ENCODE measurements at regions not wholly inside any gene's neighbourhood (a gene's known extent, or its start where the extent isn't known, plus 50 kb on each side); places are given as distances from the start of the nearest gene placed in this dataset.
"Not testable (repeated sequence)": the region's sequence is repeated elsewhere in the genome, so short reads cannot be mapped to it uniquely, and the experiment has no call there.

GRCh38 chr11:91005458-91005857 lies 782.6 kb upstream of the CHORDC1 start:
- Mint-ChIP-seq H3K4me3 (ENCODE audit: low read depth) (no peak overlapping the region), H3K9me3 (peaks cover 55% of the 10 kb centered on the region), H3K36me3 (ENCODE audit: low read depth) (no peaks in the 10 kb centered on the region), H3K27me3 (ENCODE audit: low read depth) (no peaks in the 10 kb centered on the region), H3K4me1 (ENCODE audit: low read depth) (no peaks in the 10 kb centered on the region), H3K27ac (no peak overlapping the region)
- no peak for DNase-seq (ENCODE audit: low spot score)
- intact Hi-C loops (cut with micrococcal nuclease): no loop called here

DNA sequence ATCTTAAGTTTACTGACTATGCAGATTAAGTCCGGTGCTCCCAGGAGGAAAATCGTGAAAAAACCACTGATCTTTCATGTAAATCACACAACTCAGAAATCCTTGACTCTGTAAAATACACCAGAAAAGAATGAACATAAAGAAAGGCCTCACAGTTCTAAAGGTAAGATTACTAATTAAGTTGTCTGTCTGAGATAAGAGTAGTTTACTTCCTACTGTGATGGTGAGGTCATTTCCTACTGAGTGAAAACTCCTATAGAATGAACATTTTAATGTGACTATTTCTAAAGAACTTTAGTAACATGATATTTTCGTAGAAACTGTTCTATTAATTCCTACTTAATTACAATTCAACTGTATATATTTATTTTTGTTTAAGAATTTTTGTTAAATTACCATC lies 774.4 kb upstream of the CHORDC1 start:
- H3K9me3 Mint-ChIP-seq: peaks cover 34% of the 10 kb centered on the region
- no peak overlapping the region for H3K4me3 Mint-ChIP-seq (ENCODE audit: low read depth)
- DNase-seq (ENCODE audit: low spot score): no peak
- H3K27me3 Mint-ChIP-seq (ENCODE audit: low read depth): no peaks in the 10 kb centered on the region
- no peaks in the 10 kb centered on the region for H3K36me3 Mint-ChIP-seq (ENCODE audit: low read depth)
- no peaks in the 10 kb centered on the region for H3K4me1 Mint-ChIP-seq (ENCODE audit: low read depth)
- intact Hi-C loops (cut with micrococcal nuclease): no loop called here
- H3K27ac Mint-ChIP-seq: no peak overlapping the region

- H3K4me1 Mint-ChIP-seq (ENCODE audit: low read depth); H3K4me3 Mint-ChIP-seq (ENCODE audit: low read depth); intact Hi-C loops (cut with micrococcal nuclease); H3K36me3 Mint-ChIP-seq (ENCODE audit: low read depth); H3K27me3 Mint-ChIP-seq (ENCODE audit: low read depth); DNase-seq (ENCODE audit: low spot score); H3K27ac Mint-ChIP-seq: not testable (repeated sequence)
- H3K9me3 Mint-ChIP-seq: peaks cover 18% of the 10 kb centered on the region
Observed at GRCh38 chr11:90972159-90972558, 749.3 kb upstream of the CHORDC1 start.

DNA sequence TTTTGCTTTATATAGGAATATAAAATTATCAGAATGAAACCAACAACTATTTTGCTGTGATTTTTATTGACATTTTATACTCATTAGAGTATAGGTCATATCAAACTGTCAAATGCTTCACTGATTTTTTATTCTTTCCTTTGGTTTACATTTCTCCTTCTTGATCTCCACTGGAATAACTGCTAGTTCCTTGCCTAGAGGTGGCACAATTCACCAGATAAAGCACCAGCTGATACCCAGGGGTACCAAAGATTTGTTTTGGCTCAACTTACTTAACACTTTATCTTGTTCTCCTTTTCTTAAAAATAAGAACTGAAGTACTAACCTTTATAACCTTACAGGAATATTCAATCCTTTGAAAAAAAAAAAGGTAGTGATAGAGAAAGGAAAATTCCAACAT lies 725.1 kb upstream of the CHORDC1 start:
- Mint-ChIP-seq H3K9me3 (peaks cover 11% of the 10 kb centered on the region), H3K27ac (no peak overlapping the region), H3K4me1 (ENCODE audit: low read depth) (no peaks in the 10 kb centered on the region), H3K4me3 (ENCODE audit: low read depth) (no peak overlapping the region), H3K27me3 (ENCODE audit: low read depth) (no peaks in the 10 kb centered on the region), H3K36me3 (ENCODE audit: low read depth) (no peaks in the 10 kb centered on the region)
- intact Hi-C loops (cut with micrococcal nuclease): no loop called here
- DNase-seq (ENCODE audit: low spot score): no peak

DNA sequence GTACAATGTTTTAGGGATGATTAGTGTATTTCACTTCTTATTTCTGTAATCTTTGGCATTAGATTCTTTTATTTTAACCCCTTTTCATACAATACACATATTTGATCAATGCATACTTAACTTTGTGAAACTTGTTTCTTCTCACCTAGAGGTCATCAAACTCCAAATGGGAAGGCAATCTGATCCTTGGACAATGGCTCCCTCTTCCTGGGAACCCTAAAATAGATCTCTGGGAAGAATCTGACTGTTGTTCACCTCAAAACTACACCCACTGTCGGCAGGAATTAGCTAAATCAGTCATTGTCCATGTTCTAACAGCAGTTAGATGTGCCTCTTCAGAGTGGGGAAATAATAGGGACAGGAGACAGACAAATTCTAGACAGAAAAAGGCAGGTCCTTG lies 707.4 kb upstream of the CHORDC1 start:
- intact Hi-C loops (cut with micrococcal nuclease): no loop called here
- Mint-ChIP-seq H3K4me1 (ENCODE audit: low read depth) (no peaks in the 10 kb centered on the region), H3K9me3 (peaks cover 26% of the 10 kb centered on the region), H3K4me3 (ENCODE audit: low read depth) (no peak overlapping the region), H3K27me3 (ENCODE audit: low read depth) (no peaks in the 10 kb centered on the region), H3K36me3 (ENCODE audit: low read depth) (no peaks in the 10 kb centered on the region), H3K27ac (no peak overlapping the region)
- DNase-seq (ENCODE audit: low spot score): no peak

GRCh38 chr11:90919332-90919731 lies 696.5 kb upstream of the CHORDC1 start:
- H3K27ac Mint-ChIP-seq: no peak overlapping the region
- H3K4me1 Mint-ChIP-seq (ENCODE audit: low read depth): no peaks in the 10 kb centered on the region
- H3K27me3 Mint-ChIP-seq (ENCODE audit: low read depth): no peaks in the 10 kb centered on the region
- DNase-seq (ENCODE audit: low spot score): no peak
- H3K9me3 Mint-ChIP-seq: peaks cover 13% of the 10 kb centered on the region
- intact Hi-C loops (cut with micrococcal nuclease): no loop called here
- no peaks in the 10 kb centered on the region for H3K36me3 Mint-ChIP-seq (ENCODE audit: low read depth)
- H3K4me3 Mint-ChIP-seq (ENCODE audit: low read depth): no peak overlapping the region

DNA sequence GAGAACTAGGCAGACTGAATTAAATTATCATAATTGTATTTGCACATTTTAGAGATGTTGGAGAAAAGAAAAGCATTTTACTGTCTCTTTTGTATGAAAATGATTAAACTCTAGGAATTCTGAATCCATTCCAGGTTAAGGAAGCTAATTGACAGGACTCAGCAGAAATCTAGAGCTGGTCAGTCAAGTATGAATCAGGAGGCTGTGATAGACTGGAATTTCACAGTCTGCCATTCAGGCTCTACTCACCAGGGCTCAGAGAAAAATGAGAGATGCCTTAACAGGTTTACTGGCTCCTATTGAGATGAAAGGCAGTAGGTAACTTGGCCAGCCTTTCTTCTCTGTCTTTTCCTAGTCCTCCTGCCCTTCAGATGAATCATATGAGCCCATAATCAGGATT lies 693.9 kb upstream of the CHORDC1 start:
- H3K4me3 Mint-ChIP-seq (ENCODE audit: low read depth): no peak overlapping the region
- intact Hi-C loops (cut with micrococcal nuclease): no loop called here
- H3K36me3 Mint-ChIP-seq (ENCODE audit: low read depth): no peaks in the 10 kb centered on the region
- H3K9me3 Mint-ChIP-seq: peaks cover 5% of the 10 kb centered on the region
- DNase-seq (ENCODE audit: low spot score): no peak
- no peaks in the 10 kb centered on the region for H3K4me1 Mint-ChIP-seq (ENCODE audit: low read depth)
- H3K27ac Mint-ChIP-seq: no peak overlapping the region
- no peaks in the 10 kb centered on the region for H3K27me3 Mint-ChIP-seq (ENCODE audit: low read depth)

- Mint-ChIP-seq H3K27ac (no peak overlapping the region), H3K4me1 (ENCODE audit: low read depth) (no peaks in the 10 kb centered on the region), H3K36me3 (ENCODE audit: low read depth) (no peaks in the 10 kb centered on the region), H3K9me3 (peaks cover 16% of the 10 kb centered on the region), H3K4me3 (ENCODE audit: low read depth) (no peak overlapping the region), H3K27me3 (ENCODE audit: low read depth) (no peaks in the 10 kb centered on the region)
- DNase-seq (ENCODE audit: low spot score): no peak
- intact Hi-C loops (cut with micrococcal nuclease): no loop called here
Observed at GRCh38 chr11:90913131-90913668, 690.4 kb upstream of the CHORDC1 start.

DNA sequence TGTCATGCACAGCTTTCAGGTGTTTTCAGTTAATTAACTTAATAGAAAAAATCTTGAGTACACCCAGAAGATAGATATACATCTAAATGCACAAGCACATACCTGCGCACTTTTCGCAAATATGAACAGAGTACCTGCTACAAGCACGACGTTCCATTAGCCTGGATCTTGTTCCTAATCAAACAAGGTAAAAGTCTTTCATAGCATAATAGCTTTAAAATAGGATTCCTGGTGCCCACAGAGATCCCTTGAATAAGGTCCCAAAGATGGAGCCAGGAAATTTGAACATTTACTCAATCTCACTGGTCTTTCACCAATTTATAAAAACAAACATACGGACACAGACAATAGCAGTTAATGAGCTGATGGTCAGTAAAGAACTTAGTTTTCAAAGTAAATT lies 689.8 kb upstream of the CHORDC1 start:
- DNase-seq (ENCODE audit: low spot score): no peak
- no peaks in the 10 kb centered on the region for H3K27me3 Mint-ChIP-seq (ENCODE audit: low read depth)
- H3K36me3 Mint-ChIP-seq (ENCODE audit: low read depth): no peaks in the 10 kb centered on the region
- intact Hi-C loops (cut with micrococcal nuclease): no loop called here
- H3K9me3 Mint-ChIP-seq: peaks cover 16% of the 10 kb centered on the region
- H3K27ac Mint-ChIP-seq: no peak overlapping the region
- no peak overlapping the region for H3K4me3 Mint-ChIP-seq (ENCODE audit: low read depth)
- no peaks in the 10 kb centered on the region for H3K4me1 Mint-ChIP-seq (ENCODE audit: low read depth)

GRCh38 chr11:90911192-90911591 lies 688.3 kb upstream of the CHORDC1 start:
- H3K27me3 Mint-ChIP-seq (ENCODE audit: low read depth): no peaks in the 10 kb centered on the region
- no peak for DNase-seq (ENCODE audit: low spot score)
- no peaks in the 10 kb centered on the region for H3K36me3 Mint-ChIP-seq (ENCODE audit: low read depth)
- no peaks in the 10 kb centered on the region for H3K4me1 Mint-ChIP-seq (ENCODE audit: low read depth)
- H3K4me3 Mint-ChIP-seq (ENCODE audit: low read depth): no peak overlapping the region
- no peak overlapping the region for H3K27ac Mint-ChIP-seq
- peaks cover 19% of the 10 kb centered on the region for H3K9me3 Mint-ChIP-seq
- intact Hi-C loops (cut with micrococcal nuclease): no loop called here

DNA sequence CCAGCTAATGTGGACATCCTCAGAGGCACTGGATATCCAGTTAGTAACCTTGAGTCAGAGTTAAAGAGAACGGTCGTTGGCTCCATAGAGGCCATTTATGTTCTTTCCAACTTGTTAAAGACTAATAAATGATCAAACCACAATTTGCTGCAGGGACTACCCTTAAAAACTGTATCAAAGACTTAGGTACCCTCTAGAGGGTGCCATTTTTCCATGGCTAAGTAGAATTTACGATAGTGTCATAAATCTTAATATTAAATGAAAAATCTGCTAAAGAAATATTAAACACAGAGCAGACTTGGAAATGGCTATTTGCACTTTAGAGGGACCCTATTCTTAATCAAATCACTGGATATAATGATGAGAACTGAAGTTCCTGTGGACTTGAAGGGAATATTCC lies 685.2 kb upstream of the CHORDC1 start:
- intact Hi-C loops (cut with micrococcal nuclease): no loop called here
- H3K4me1 Mint-ChIP-seq (ENCODE audit: low read depth): no peaks in the 10 kb centered on the region
- peaks cover 27% of the 10 kb centered on the region for H3K9me3 Mint-ChIP-seq
- H3K36me3 Mint-ChIP-seq (ENCODE audit: low read depth): no peaks in the 10 kb centered on the region
- H3K4me3 Mint-ChIP-seq (ENCODE audit: low read depth): no peak overlapping the region
- H3K27ac Mint-ChIP-seq: no peak overlapping the region
- no peaks in the 10 kb centered on the region for H3K27me3 Mint-ChIP-seq (ENCODE audit: low read depth)
- DNase-seq (ENCODE audit: low spot score): no peak

- H3K4me1 Mint-ChIP-seq (ENCODE audit: low read depth): no peaks in the 10 kb centered on the region
- no peaks in the 10 kb centered on the region for H3K36me3 Mint-ChIP-seq (ENCODE audit: low read depth)
- intact Hi-C loops (cut with micrococcal nuclease): no loop called here
- H3K27me3 Mint-ChIP-seq (ENCODE audit: low read depth): no peaks in the 10 kb centered on the region
- H3K4me3 Mint-ChIP-seq (ENCODE audit: low read depth): no peak overlapping the region
- DNase-seq (ENCODE audit: low spot score): no peak
- H3K9me3 Mint-ChIP-seq: peaks cover 21% of the 10 kb centered on the region
- no peak overlapping the region for H3K27ac Mint-ChIP-seq
Observed at GRCh38 chr11:90895850-90896249, 673.0 kb upstream of the CHORDC1 start.

- peaks cover 17% of the 10 kb centered on the region for H3K9me3 Mint-ChIP-seq
- no peaks in the 10 kb centered on the region for H3K4me1 Mint-ChIP-seq (ENCODE audit: low read depth)
- H3K36me3 Mint-ChIP-seq (ENCODE audit: low read depth): no peaks in the 10 kb centered on the region
- DNase-seq (ENCODE audit: low spot score): no peak
- no peak overlapping the region for H3K27ac Mint-ChIP-seq
- no peak overlapping the region for H3K4me3 Mint-ChIP-seq (ENCODE audit: low read depth)
- no peaks in the 10 kb centered on the region for H3K27me3 Mint-ChIP-seq (ENCODE audit: low read depth)
- intact Hi-C loops (cut with micrococcal nuclease): no loop called here
Observed at GRCh38 chr11:90890347-90890746, 667.5 kb upstream of the CHORDC1 start.

DNA sequence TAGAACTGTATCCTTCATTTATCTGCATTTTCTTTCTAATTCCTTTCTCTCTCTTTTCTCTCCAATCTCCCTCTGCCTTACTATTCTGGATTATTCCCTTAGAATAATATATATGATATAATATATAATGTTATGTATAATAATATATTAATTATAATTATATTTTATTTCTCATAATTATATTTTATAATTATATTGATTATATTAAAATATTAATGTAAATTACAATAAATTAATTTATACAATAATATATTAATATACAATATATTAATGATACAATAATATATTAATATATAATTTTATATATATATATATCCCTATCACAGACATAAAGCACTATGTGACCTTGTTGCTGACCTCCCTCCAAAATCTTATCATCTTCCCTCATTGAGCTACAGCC lies 661.3 kb upstream of the CHORDC1 start:
- intact Hi-C loops (cut with micrococcal nuclease): no loop called here
- DNase-seq (ENCODE audit: low spot score): no peak
- Mint-ChIP-seq H3K36me3 (ENCODE audit: low read depth) (no peaks in the 10 kb centered on the region), H3K4me1 (ENCODE audit: low read depth) (no peaks in the 10 kb centered on the region), H3K9me3 (peaks cover 32% of the 10 kb centered on the region), H3K27me3 (ENCODE audit: low read depth) (no peaks in the 10 kb centered on the region), H3K4me3 (ENCODE audit: low read depth) (no peak overlapping the region), H3K27ac (no peak overlapping the region)
